Smooth muscle cell (in vitro differentiated cells): ENCODE measurements at regions not wholly inside any gene's neighbourhood (a gene's known extent, or its start where the extent isn't known, plus 50 kb on each side); places are given as distances from the start of the nearest gene placed in this dataset.
A peak's percentile ranks its signal among the peaks of the same experiment; 100 is the strongest.

Source experiments
- DNase-seq: peaks from one replicate; lab custom pipeline; 2025; ENCODE audit not compliant: unreplicated experiment; lab: John Stamatoyannopoulos, UW
- H2AFZ ChIP-seq: fragments of 200-600 bp; sonication (generic); 2 replicates; pipeline ENCODE4 v1.6.0; 2016; ENCODE audit warnings: antibody characterized with exemption, low read depth, mild to moderate bottlenecking
- H3F3A ChIP-seq: fragments of 200-600 bp; sonication (generic); 2 replicates; pipeline ENCODE4 v1.6.0; 2017; ENCODE audit warnings: antibody characterized with exemption, low read depth
- H3K27ac ChIP-seq: fragments of 200-600 bp; sonication (generic); 2 replicates; pipeline ENCODE4 v1.5.1; 2016; ENCODE audit warnings: low read depth, mild to moderate bottlenecking
- H3K27me3 ChIP-seq: fragments of 200-600 bp; sonication (generic); 2 replicates; pipeline ENCODE4 v1.6.1; 2016; ENCODE audit warnings: low read depth, mild to moderate bottlenecking
- H3K36me3 ChIP-seq: fragments of 200-600 bp; sonication (generic); 2 replicates; pipeline ENCODE4 v1.5.1; 2016; ENCODE audit warnings: low read depth
- H3K4me1 ChIP-seq: fragments of 200-600 bp; sonication (generic); 2 replicates; pipeline ENCODE4 v1.5.1; 2016; ENCODE audit warnings: low read depth
- H3K4me2 ChIP-seq: fragments of 200-600 bp; sonication (generic); 2 replicates; pipeline ENCODE4 v1.6.0; 2016; ENCODE audit warnings: mild to moderate bottlenecking
- H3K4me3 ChIP-seq: fragments of 200-600 bp; sonication (generic); 2 replicates; pipeline ENCODE4 v1.5.1; 2016; ENCODE audit warnings: mild to moderate bottlenecking
- H3K79me2 ChIP-seq: fragments of 200-600 bp; sonication (generic); 2 replicates; pipeline ENCODE4 v1.6.0; 2016; ENCODE audit warnings: low read depth, mild to moderate bottlenecking
- H3K9ac ChIP-seq: fragments of 200-600 bp; sonication (generic); 2 replicates; pipeline ENCODE4 v1.6.0; 2016; ENCODE audit warnings: low read depth
- H3K9me3 ChIP-seq: fragments of 200-600 bp; sonication (generic); replicated peaks from 2 replicates; pipeline ENCODE4 v1.5.1; 2016; ENCODE audit warnings: low read depth
- H4K20me1 ChIP-seq: fragments of 200-600 bp; sonication (generic); 2 replicates; pipeline ENCODE4 v1.6.0; 2016; ENCODE audit warnings: low read depth
- CTCF ChIP-seq: fragments of 200-600 bp; sonication (generic); IDR thresholded peaks from 2 replicates; pipeline ENCODE4 v1.5.1; 2017; ENCODE audit warnings: borderline replicate concordance, mild to moderate bottlenecking, antibody characterized with exemption; ENCODE audit not compliant: insufficient read depth, poor library complexity, severe bottlenecking
- WGBS: methylation state at CpG from one replicate; pipeline ENCODE4 v1.1.7; 2016; ENCODE audit warnings: low lambda C conversion rate; 5-methylcytosine and 5-hydroxymethylcytosine counted together

- Histone ChIP-seq H3K36me3 (no peaks in the 10 kb centered on the region), H3K4me3 (no peak overlapping the region), H2AFZ (no peak overlapping the region), H3K4me1 (peaks cover 24% of the 10 kb centered on the region), H4K20me1 (no peaks in the 10 kb centered on the region), H3K27ac (peak overlapping the region; percentile 58), H3K9ac (no peak overlapping the region), H3F3A (no peaks in the 10 kb centered on the region), H3K4me2 (peak overlapping the region; percentile 12), H3K9me3 (no peaks in the 10 kb centered on the region), H3K79me2 (no peaks in the 10 kb centered on the region), H3K27me3 (no peaks in the 10 kb centered on the region)
- TF ChIP-seq CTCF, result no peak
- no peak for DNase-seq
Observed at GRCh38 chr13:59447031-59447430, 716.7 kb downstream of the DIAPH3 start.

GRCh38 chr13:59447846-59448620, 715.7 kb downstream of the DIAPH3 start:
- TF ChIP-seq CTCF, result no peak
- peak overlapping the region; percentile 24 for H3K9ac ChIP-seq
- DNase-seq, result no peak

GRCh38 chr13:59449750-59450149, 714.0 kb downstream of the DIAPH3 start:
- H3K9ac ChIP-seq, result no peak overlapping the region
- WGBS, result 92% methylated on average over 4 of the region's 4 CpGs
- TF ChIP-seq CTCF, result no peak
- no peaks in the 10 kb centered on the region for H3F3A ChIP-seq
- H3K4me3 ChIP-seq, result no peak overlapping the region
- H3K4me2 ChIP-seq, result no peak overlapping the region
- no peaks in the 10 kb centered on the region for H3K79me2 ChIP-seq
- no peak overlapping the region for H2AFZ ChIP-seq
- H3K36me3 ChIP-seq, result no peaks in the 10 kb centered on the region
- no peaks in the 10 kb centered on the region for H3K27me3 ChIP-seq
- H3K27ac ChIP-seq, result no peak overlapping the region
- no peaks in the 10 kb centered on the region for H3K9me3 ChIP-seq
- H3K4me1 ChIP-seq, result peaks cover 27% of the 10 kb centered on the region
- DNase-seq, result no peak
- H4K20me1 ChIP-seq, result no peaks in the 10 kb centered on the region

More at GRCh38 chr13:59447846-59448620, 715.7 kb downstream of the DIAPH3 start:
- no peaks in the 10 kb centered on the region for H3K36me3 ChIP-seq
- no peak overlapping the region for H2AFZ ChIP-seq
- H4K20me1 ChIP-seq, result no peaks in the 10 kb centered on the region
- no peaks in the 10 kb centered on the region for H3K79me2 ChIP-seq
- no peaks in the 10 kb centered on the region for H3F3A ChIP-seq
- H3K4me1 ChIP-seq, result peaks cover 27% of the 10 kb centered on the region
- H3K4me3 ChIP-seq, result no peak overlapping the region
- H3K27me3 ChIP-seq, result no peaks in the 10 kb centered on the region
- no peaks in the 10 kb centered on the region for H3K9me3 ChIP-seq
- peak overlapping the region; percentile 58 for H3K27ac ChIP-seq
- 18% methylated on average over 6 of the region's 6 CpGs for WGBS
- peak overlapping the region; percentile 23 for H3K4me2 ChIP-seq

GRCh38 chr13:59450229-59450628, 713.5 kb downstream of the DIAPH3 start:
- H3F3A ChIP-seq, result no peaks in the 10 kb centered on the region
- no peak overlapping the region for H3K4me3 ChIP-seq
- H3K27ac ChIP-seq, result no peak overlapping the region
- no peaks in the 10 kb centered on the region for H3K36me3 ChIP-seq
- H3K9me3 ChIP-seq, result no peaks in the 10 kb centered on the region
- no peaks in the 10 kb centered on the region for H3K79me2 ChIP-seq
- WGBS, result 97% methylated on average over 1 of the region's 1 CpG
- H2AFZ ChIP-seq, result no peak overlapping the region
- peaks cover 27% of the 10 kb centered on the region for H3K4me1 ChIP-seq
- no peak for TF ChIP-seq CTCF
- H4K20me1 ChIP-seq, result no peaks in the 10 kb centered on the region
- H3K4me2 ChIP-seq, result no peak overlapping the region
- no peak for DNase-seq
- H3K27me3 ChIP-seq, result no peaks in the 10 kb centered on the region
- H3K9ac ChIP-seq, result no peak overlapping the region
